Fibroblast of lung (primary cell): ENCODE measurements at regions not wholly inside any gene's neighbourhood (a gene's known extent, or its start where the extent isn't known, plus 50 kb on each side); places are given as distances from the start of the nearest gene placed in this dataset.

ENCODE experiments used
- DNase-seq, 2 donors: peaks; one replicate each; pipeline versions ENCODE4 v3.0.0 to v3.0.0-alpha.2; 2010; ENCODE audit warnings: low read depth in 2 of 2
- H2AFZ ChIP-seq: 2 replicates; pipeline ENCODE4 v1.5.1; 2012; ENCODE audit warnings: low read length, control low read depth, inconsistent platforms
- H3K27ac ChIP-seq: 2 replicates; pipeline ENCODE4 v1.5.1; 2011; ENCODE audit warnings: low read length, control low read depth; ENCODE audit not compliant: insufficient read depth
- H3K27me3 ChIP-seq: 2 replicates; pipeline ENCODE4 v1.5.1; 2011; ENCODE audit warnings: mild to moderate bottlenecking, low read length; ENCODE audit not compliant: control insufficient read depth, insufficient read depth
- H3K36me3 ChIP-seq: 2 replicates; pipeline ENCODE4 v1.5.1; 2011; ENCODE audit warnings: low read length; ENCODE audit not compliant: control insufficient read depth, insufficient read depth
- H3K4me1 ChIP-seq: 2 replicates; pipeline ENCODE4 v1.5.1; 2011; ENCODE audit warnings: low read length; ENCODE audit not compliant: control insufficient read depth, insufficient read depth; ENCODE audit errors: extremely low read depth
- H3K4me2 ChIP-seq: 2 replicates; pipeline ENCODE4 v1.5.1; 2011; ENCODE audit warnings: low read length, control low read depth; ENCODE audit not compliant: insufficient read depth; ENCODE audit errors: extremely low read depth
- H3K4me3 ChIP-seq, 4 experiments: fragments of 200-600 bp in 1 of 4; sonication (generic) in 1 of 4; replicated peaks in 1 of 4; 2 replicates each; pipeline ENCODE4 v1.5.1; 2011 to 2016; ENCODE audit warnings: low read length in 4 of 4, low read depth in 3 of 4, mild to moderate bottlenecking in 3 of 4, control low read depth in 2 of 4, inconsistent platforms in 1 of 4, mixed read lengths in 1 of 4; ENCODE audit not compliant: insufficient read depth in 1 of 4; ENCODE audit errors: control extremely low read depth in 1 of 4
- H3K79me2 ChIP-seq: 2 replicates; pipeline ENCODE4 v1.5.1; 2012; ENCODE audit warnings: mild to moderate bottlenecking, low read length, inconsistent platforms; ENCODE audit not compliant: control insufficient read depth, insufficient read depth
- H3K9ac ChIP-seq: 2 replicates; pipeline ENCODE4 v1.5.1; 2011; ENCODE audit warnings: mild to moderate bottlenecking, low read length, control low read depth; ENCODE audit not compliant: insufficient read depth
- H3K9me3 ChIP-seq: 2 replicates; pipeline ENCODE4 v1.5.1; 2012; ENCODE audit warnings: low read depth, low read length; ENCODE audit not compliant: control insufficient read depth, insufficient read depth
- H4K20me1 ChIP-seq: 2 replicates; pipeline ENCODE4 v1.5.1; 2011; ENCODE audit warnings: low read length; ENCODE audit not compliant: control insufficient read depth, insufficient read depth; ENCODE audit errors: extremely low read depth
- EZH2 ChIP-seq: IDR thresholded peaks from 2 replicates; pipeline ENCODE4 v1.5.1; 2012; ENCODE audit warnings: low read length, control low read depth, mild to moderate bottlenecking; ENCODE audit errors: missing control alignments
- TF ChIP-seq, protein P1 (sequence below), 2 donors: IDR thresholded peaks in 1 of 2; conservative IDR thresholded peaks in 1 of 2; 1 replicate in 1 of 2; 2 replicates in 1 of 2; pipeline ENCODE4 v1.5.1; 2011 to 2012; ENCODE audit warnings: low read length in 2 of 2, control low read depth in 1 of 2, inconsistent platforms in 1 of 2, low read depth in 1 of 2, mild to moderate bottlenecking in 1 of 2

- no peak for DNase-seq
- Histone ChIP-seq H3K9me3 (no peaks in the 10 kb centered on the region), H3K27me3 (no peaks in the 10 kb centered on the region), H2AFZ (no peak overlapping the region), H3K9ac (no peak overlapping the region), H3K27ac (no peak overlapping the region), H4K20me1 (no peaks in the 10 kb centered on the region), H3K4me2 (no peak overlapping the region), H3K36me3 (no peaks in the 10 kb centered on the region), H3K4me3 (no peak overlapping the region), H3K79me2 (no peaks in the 10 kb centered on the region), H3K4me1 (no peaks in the 10 kb centered on the region)
- no peak for TF ChIP-seq EZH2
- TF ChIP-seq, protein P1, sequence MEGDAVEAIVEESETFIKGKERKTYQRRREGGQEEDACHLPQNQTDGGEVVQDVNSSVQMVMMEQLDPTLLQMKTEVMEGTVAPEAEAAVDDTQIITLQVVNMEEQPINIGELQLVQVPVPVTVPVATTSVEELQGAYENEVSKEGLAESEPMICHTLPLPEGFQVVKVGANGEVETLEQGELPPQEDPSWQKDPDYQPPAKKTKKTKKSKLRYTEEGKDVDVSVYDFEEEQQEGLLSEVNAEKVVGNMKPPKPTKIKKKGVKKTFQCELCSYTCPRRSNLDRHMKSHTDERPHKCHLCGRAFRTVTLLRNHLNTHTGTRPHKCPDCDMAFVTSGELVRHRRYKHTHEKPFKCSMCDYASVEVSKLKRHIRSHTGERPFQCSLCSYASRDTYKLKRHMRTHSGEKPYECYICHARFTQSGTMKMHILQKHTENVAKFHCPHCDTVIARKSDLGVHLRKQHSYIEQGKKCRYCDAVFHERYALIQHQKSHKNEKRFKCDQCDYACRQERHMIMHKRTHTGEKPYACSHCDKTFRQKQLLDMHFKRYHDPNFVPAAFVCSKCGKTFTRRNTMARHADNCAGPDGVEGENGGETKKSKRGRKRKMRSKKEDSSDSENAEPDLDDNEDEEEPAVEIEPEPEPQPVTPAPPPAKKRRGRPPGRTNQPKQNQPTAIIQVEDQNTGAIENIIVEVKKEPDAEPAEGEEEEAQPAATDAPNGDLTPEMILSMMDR (conservative IDR thresholded peaks at IDR 0.05 in 1 of 2, IDR thresholded peaks at IDR 0.05 in 1 of 2; ENCODE audit: low read depth in 1 of 2, low read length in 2 of 2) = no peak
Measured at GRCh38 chr6:98471444-98471843, 362.9 kb upstream of the POU3F2 start.

DNA sequence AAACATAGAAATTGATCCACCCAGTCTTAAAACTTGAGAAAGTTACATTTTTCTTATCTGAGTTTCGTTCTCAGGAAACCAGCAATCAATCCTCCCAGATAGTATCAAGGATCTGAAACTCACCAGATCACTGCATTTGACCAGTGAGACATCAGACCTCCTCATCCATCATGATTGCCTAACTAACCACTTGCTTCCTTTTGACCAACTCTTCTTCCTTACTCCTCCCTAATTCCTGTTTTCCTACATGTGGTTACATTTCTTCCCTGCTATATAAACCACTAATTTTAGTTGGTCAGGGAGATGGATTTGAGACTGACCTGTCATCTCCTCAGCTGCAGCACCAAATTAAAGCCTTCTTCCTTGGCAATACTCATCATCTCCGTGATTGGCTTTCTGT, 357.1 kb upstream of the POU3F2 start:
- no peak overlapping the region for H2AFZ ChIP-seq
- no peak overlapping the region for H3K4me3 ChIP-seq
- TF ChIP-seq, protein P1 (conservative IDR thresholded peaks at IDR 0.05 in 1 of 2, IDR thresholded peaks at IDR 0.05 in 1 of 2; ENCODE audit: low read depth in 1 of 2, low read length in 2 of 2) = no peak
- no peak for TF ChIP-seq EZH2
- peak in 1 of 2 donors; percentile 55 for DNase-seq
- H3K9me3 ChIP-seq = no peaks in the 10 kb centered on the region
- H3K36me3 ChIP-seq = no peaks in the 10 kb centered on the region
- no peak overlapping the region for H3K9ac ChIP-seq
- no peaks in the 10 kb centered on the region for H3K79me2 ChIP-seq
- no peaks in the 10 kb centered on the region for H3K27me3 ChIP-seq
- H3K27ac ChIP-seq = no peak overlapping the region
- H3K4me2 ChIP-seq = no peak overlapping the region
- no peaks in the 10 kb centered on the region for H3K4me1 ChIP-seq
- H4K20me1 ChIP-seq = no peaks in the 10 kb centered on the region

DNA sequence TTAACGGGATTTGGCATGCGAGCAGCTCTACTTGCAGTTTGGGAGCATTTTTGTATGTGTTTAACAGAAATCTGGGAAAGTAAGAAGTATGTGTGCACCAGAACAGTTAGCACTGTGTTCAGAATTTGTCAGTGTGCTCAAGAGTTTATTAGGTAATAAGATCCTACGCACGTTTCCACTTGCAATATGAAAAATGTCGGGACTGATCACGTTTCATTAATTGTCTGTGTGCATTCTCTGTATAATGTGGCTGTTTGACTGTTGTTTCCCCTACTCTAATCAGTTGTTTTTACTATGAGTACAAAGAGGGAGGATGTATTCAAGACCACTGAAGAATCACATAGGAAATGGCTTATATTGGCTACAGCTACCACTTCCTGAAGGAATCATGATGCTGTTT, 349.7 kb upstream of the POU3F2 start:
- Histone ChIP-seq H3K27me3 (no peaks in the 10 kb centered on the region), H3K9me3 (no peaks in the 10 kb centered on the region), H3K4me1 (no peaks in the 10 kb centered on the region), H3K36me3 (no peaks in the 10 kb centered on the region), H2AFZ (no peak overlapping the region), H3K27ac (no peak overlapping the region), H3K4me2 (no peak overlapping the region), H3K9ac (no peak overlapping the region), H4K20me1 (no peaks in the 10 kb centered on the region), H3K4me3 (no peak overlapping the region), H3K79me2 (no peaks in the 10 kb centered on the region)
- no peak for DNase-seq
- TF ChIP-seq, protein P1 (conservative IDR thresholded peaks at IDR 0.05 in 1 of 2, IDR thresholded peaks at IDR 0.05 in 1 of 2; ENCODE audit: low read depth in 1 of 2, low read length in 2 of 2) = no peak
- TF ChIP-seq EZH2 = no peak
